Panc1 (cell line): ENCODE measurements at regions not wholly inside any gene's neighbourhood (a gene's known extent, or its start where the extent isn't known, plus 50 kb on each side); places are given as distances from the start of the nearest gene placed in this dataset.

ENCODE experiments used
- ATAC-seq: fragments of 200-7000 bp; cut with Tn5 transposase; 2 replicates; pipeline ENCODE4 v1.9.1; 2020; ENCODE audit warnings: mild to moderate bottlenecking, moderate library complexity
- BruUV-seq: library from RNA; stranded (reverse); fragments of 400-500 nt; replicated peaks from 2 replicates; lab custom pipeline; 2021; lab: Mats Ljungman, UMichigan
- CTCF ChIA-PET: fragments of 300-600 bp; sonication (Branson Sonifier 250); formaldehyde crosslinking; loops from one replicate; lab custom pipeline; 2022; ENCODE audit warnings: antibody characterized with exemption; lab: Charles Lee
- POLR2A ChIA-PET: fragments of 300-600 bp; sonication (Branson Sonifier 250); formaldehyde crosslinking; loops from one replicate; lab custom pipeline; 2022; ENCODE audit warnings: antibody characterized with exemption; lab: Charles Lee
- DNase-seq: peaks from one replicate; pipeline ENCODE4 v3.0.0-alpha.2; 2010; ENCODE audit warnings: low read depth, low spot score
- H3K27ac ChIP-seq: 2 replicates; pipeline ENCODE4 v1.5.1; 2011; ENCODE audit warnings: mild to moderate bottlenecking, low read length, inconsistent platforms
- H3K27me3 ChIP-seq: fragments of 200-500 bp; sonication (Bioruptor generic); 2 replicates; pipeline ENCODE4 v1.6.0; 2014; ENCODE audit warnings: low read length, inconsistent platforms; ENCODE audit not compliant: control insufficient read depth, insufficient read depth
- H3K36me3 ChIP-seq: fragments of 200-500 bp; sonication (Bioruptor generic); 2 replicates; pipeline ENCODE4 v1.5.1; 2014; ENCODE audit warnings: inconsistent platforms, mild to moderate bottlenecking, low read length, moderate library complexity; ENCODE audit not compliant: control insufficient read depth, insufficient read depth
- H3K4me1 ChIP-seq: 2 replicates; pipeline ENCODE4 v1.5.1; 2011; ENCODE audit warnings: inconsistent platforms, mild to moderate bottlenecking, low read length, moderate library complexity; ENCODE audit not compliant: control insufficient read depth, insufficient read depth
- H3K4me3 ChIP-seq, 2 experiments: 2 replicates each; pipeline ENCODE4 v1.5.1; 2011 to 2012; ENCODE audit warnings: low read depth in 2 of 2, low read length in 2 of 2, mild to moderate bottlenecking in 2 of 2, inconsistent platforms in 1 of 2, moderate library complexity in 1 of 2
- H3K9me3 ChIP-seq: fragments of 200-500 bp; sonication (Bioruptor generic); 2 replicates; pipeline ENCODE4 v1.5.1; 2014; ENCODE audit warnings: low read depth, mild to moderate bottlenecking, inconsistent platforms, low read length, moderate library complexity; ENCODE audit not compliant: control insufficient read depth, insufficient read depth
- CTCF ChIP-seq: fragments of 450-650 bp; IDR thresholded peaks from 2 replicates; pipeline ENCODE4 v1.5.1; 2017; ENCODE audit warnings: mild to moderate bottlenecking
- POLR2AphosphoS5 ChIP-seq: IDR thresholded peaks from 2 replicates; pipeline ENCODE4 v1.6.1; 2012; ENCODE audit warnings: mild to moderate bottlenecking, low read depth, low read length, moderate library complexity
- SIN3A ChIP-seq: IDR thresholded peaks from 2 replicates; pipeline ENCODE4 v1.6.1; 2012; ENCODE audit warnings: low read depth, mild to moderate bottlenecking, low read length, moderate library complexity, borderline replicate concordance; ENCODE audit not compliant: insufficient read depth
- TCF7L2 ChIP-seq: IDR thresholded peaks from 2 replicates; pipeline ENCODE4 v1.6.1; 2011; ENCODE audit warnings: mild to moderate bottlenecking, low read depth, low read length, inconsistent platforms
- in situ Hi-C: cut with HindIII; loops from 2 replicates; pipeline ENCODE4 v1.10.0; 2016; ENCODE audit warnings: low sequenced_read_pairs, low pct_unique_long_range_greater_than_20kb
- intact Hi-C: fragments of 100-400 bp; cut with micrococcal nuclease; formaldehyde crosslinking; loops from one replicate; pipeline ENCODE4 v1.10.0; 2022; ENCODE audit not compliant: unreplicated experiment
- TF ChIP-seq, protein P1 (sequence below), 2 experiments: IDR thresholded peaks; 2 replicates each; pipeline ENCODE4 v1.6.1; 2011 to 2012; ENCODE audit warnings: low read depth in 2 of 2, control low read depth in 1 of 2, low read length in 1 of 2, mild to moderate bottlenecking in 1 of 2, moderate library complexity in 1 of 2; ENCODE audit not compliant: insufficient read depth in 1 of 2

DNA sequence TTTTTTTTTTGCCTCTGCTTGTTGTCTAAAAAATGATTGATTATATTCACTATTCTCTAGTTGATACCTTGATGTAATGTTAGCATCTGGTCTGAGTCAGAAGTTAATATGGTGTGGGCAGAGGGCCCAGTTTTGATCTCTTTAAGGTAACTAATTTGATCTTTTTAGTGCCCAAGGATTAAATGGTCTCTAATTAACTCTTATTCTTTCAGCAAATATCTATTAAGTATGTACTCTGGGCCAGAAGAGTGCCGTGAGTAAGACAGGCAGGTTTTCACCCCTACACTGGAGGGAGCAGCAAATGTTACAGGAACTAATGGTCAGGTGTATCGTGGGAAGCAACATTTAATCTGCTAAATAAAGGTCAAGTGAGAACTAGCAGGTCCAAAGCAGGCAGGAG, 144.6 kb upstream of the COL1A2 start:
- H3K36me3 ChIP-seq = no peaks in the 10 kb centered on the region
- POLR2A ChIA-PET = no interaction called here
- TF ChIP-seq, protein P1, sequence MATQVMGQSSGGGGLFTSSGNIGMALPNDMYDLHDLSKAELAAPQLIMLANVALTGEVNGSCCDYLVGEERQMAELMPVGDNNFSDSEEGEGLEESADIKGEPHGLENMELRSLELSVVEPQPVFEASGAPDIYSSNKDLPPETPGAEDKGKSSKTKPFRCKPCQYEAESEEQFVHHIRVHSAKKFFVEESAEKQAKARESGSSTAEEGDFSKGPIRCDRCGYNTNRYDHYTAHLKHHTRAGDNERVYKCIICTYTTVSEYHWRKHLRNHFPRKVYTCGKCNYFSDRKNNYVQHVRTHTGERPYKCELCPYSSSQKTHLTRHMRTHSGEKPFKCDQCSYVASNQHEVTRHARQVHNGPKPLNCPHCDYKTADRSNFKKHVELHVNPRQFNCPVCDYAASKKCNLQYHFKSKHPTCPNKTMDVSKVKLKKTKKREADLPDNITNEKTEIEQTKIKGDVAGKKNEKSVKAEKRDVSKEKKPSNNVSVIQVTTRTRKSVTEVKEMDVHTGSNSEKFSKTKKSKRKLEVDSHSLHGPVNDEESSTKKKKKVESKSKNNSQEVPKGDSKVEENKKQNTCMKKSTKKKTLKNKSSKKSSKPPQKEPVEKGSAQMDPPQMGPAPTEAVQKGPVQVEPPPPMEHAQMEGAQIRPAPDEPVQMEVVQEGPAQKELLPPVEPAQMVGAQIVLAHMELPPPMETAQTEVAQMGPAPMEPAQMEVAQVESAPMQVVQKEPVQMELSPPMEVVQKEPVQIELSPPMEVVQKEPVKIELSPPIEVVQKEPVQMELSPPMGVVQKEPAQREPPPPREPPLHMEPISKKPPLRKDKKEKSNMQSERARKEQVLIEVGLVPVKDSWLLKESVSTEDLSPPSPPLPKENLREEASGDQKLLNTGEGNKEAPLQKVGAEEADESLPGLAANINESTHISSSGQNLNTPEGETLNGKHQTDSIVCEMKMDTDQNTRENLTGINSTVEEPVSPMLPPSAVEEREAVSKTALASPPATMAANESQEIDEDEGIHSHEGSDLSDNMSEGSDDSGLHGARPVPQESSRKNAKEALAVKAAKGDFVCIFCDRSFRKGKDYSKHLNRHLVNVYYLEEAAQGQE (IDR thresholded peaks at IDR 0.05; ENCODE audit: insufficient read depth in 1 of 2, low read depth in 2 of 2, low read length in 1 of 2) = no peak
- TF ChIP-seq POLR2AphosphoS5 (no peak), SIN3A (no peak), TCF7L2 (no peak), CTCF (no peak)
- H3K9me3 ChIP-seq = no peaks in the 10 kb centered on the region
- no peaks in the 10 kb centered on the region; the same call in 1 of the 2 replicates for H3K27me3 ChIP-seq
- H3K27ac ChIP-seq = no peak overlapping the region
- H3K4me1 ChIP-seq = no peaks in the 10 kb centered on the region
- BruUV-seq = no TSS peak
- CTCF ChIA-PET = no interaction called here
- ATAC-seq (no peak), DNase-seq (no peak)
- intact Hi-C loops (no loop called here), in situ Hi-C loops (no loop called here)
- H3K4me3 ChIP-seq = no peak overlapping the region

DNA sequence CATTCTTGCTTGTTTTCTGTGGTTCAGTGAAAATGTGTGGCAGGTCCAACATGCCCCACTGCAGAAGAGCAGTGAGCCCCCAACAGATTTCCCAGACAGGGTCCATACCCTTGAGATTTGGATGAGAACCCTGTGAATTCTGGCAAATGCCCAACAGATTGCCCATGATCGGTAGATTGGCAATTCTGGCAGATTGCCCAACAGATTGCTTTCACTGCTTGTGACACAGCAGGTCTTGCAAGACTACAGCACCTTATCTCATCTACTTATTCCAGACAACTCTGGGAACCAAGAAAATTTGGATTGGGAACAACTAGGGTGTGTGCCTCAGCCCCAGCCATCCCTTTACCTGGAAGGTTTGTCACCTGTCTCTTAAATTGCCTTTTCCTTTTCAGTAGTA, 143.7 kb upstream of the COL1A2 start:
- Histone ChIP-seq H3K4me1 (no peaks in the 10 kb centered on the region), H3K36me3 (no peaks in the 10 kb centered on the region), H3K27me3 (no peaks in the 10 kb centered on the region; the same call in 1 of the 2 replicates), H3K27ac (no peak overlapping the region), H3K4me3 (no peak overlapping the region), H3K9me3 (no peaks in the 10 kb centered on the region)
- intact Hi-C loops (no loop called here), in situ Hi-C loops (no loop called here)
- no TSS peak for BruUV-seq
- ATAC-seq = no peak
- TF ChIP-seq CTCF (no peak), TCF7L2 (no peak), SIN3A (no peak), POLR2AphosphoS5 (no peak)
- TF ChIP-seq, protein P1 (IDR thresholded peaks at IDR 0.05; ENCODE audit: insufficient read depth in 1 of 2, low read depth in 2 of 2, low read length in 1 of 2) = no peak
- no peak for DNase-seq
- ChIA-PET POLR2A (no interaction called here), CTCF (no interaction called here)
